A549 (cell line): ENCODE measurements at regions not wholly inside any gene's neighbourhood (a gene's known extent, or its start where the extent isn't known, plus 50 kb on each side); places are given as distances from the start of the nearest gene placed in this dataset.

Experiments
- BHLHE40 ChIP-seq: IDR thresholded peaks from 2 replicates; pipeline ENCODE4 v1.6.1; 2012; ENCODE audit warnings: low read depth, low read length, inconsistent platforms
- CBX2 ChIP-seq: fragments of 200-600 bp; sonication (generic); IDR thresholded peaks from 2 replicates; pipeline ENCODE4 v1.6.1; 2016; ENCODE audit warnings: low read depth, mild to moderate bottlenecking, borderline replicate concordance
- EP300 ChIP-seq, 2 experiments: fragments of >200 bp; sonication (Bioruptor Twin); formaldehyde crosslinking; IDR thresholded peaks; 2 replicates in 1 of 2; 3 replicates in 1 of 2; pipeline ENCODE4 v1.6.1; 2016 to 2017
- ESRRA ChIP-seq: fragments of 150-350 bp; IDR thresholded peaks from 2 replicates; pipeline ENCODE4 v1.6.1; 2014; ENCODE audit warnings: mild to moderate bottlenecking, low read length, borderline replicate concordance
- KDM5A ChIP-seq: fragments of 200-600 bp; sonication (generic); IDR thresholded peaks from 2 replicates; pipeline ENCODE4 v1.6.1; 2016; ENCODE audit warnings: antibody characterized with exemption, mild to moderate bottlenecking
- MYC ChIP-seq: IDR thresholded peaks from 2 replicates; pipeline ENCODE4 v1.6.1; 2012; ENCODE audit warnings: mild to moderate bottlenecking, inconsistent platforms, low read length, improper control_type of control experiment, borderline replicate concordance
- PHF8 ChIP-seq: fragments of 200-600 bp; sonication (generic); IDR thresholded peaks from 2 replicates; pipeline ENCODE4 v1.6.1; 2016; ENCODE audit warnings: low read depth, mild to moderate bottlenecking, antibody characterized with exemption, moderate library complexity, borderline replicate concordance
- POLR2A ChIP-seq: IDR thresholded peaks from 2 replicates; pipeline ENCODE4 v1.6.1; 2012; ENCODE audit warnings: mild to moderate bottlenecking, low read length
- RFX5 ChIP-seq: fragments of 450-650 bp; IDR thresholded peaks from 2 replicates; pipeline ENCODE4 v1.7.1; 2014; ENCODE audit warnings: antibody characterized with exemption, mild to moderate bottlenecking, moderate library complexity
- SREBF2 ChIP-seq: fragments of 450-650 bp; IDR thresholded peaks from 2 replicates; pipeline ENCODE4 v1.6.1; 2014; ENCODE audit warnings: mild to moderate bottlenecking, moderate library complexity
- ZSCAN20 ChIP-seq: fragments of 250-450 bp; sonication (Bioruptor Pico); IDR thresholded peaks from 2 replicates; pipeline ENCODE4 v1.8.0; 2022; ENCODE audit warnings: mild to moderate bottlenecking, moderate library complexity
- TF ChIP-seq, protein P1 (sequence below): IDR thresholded peaks from 2 replicates; pipeline ENCODE4 v1.6.1; 2012
- TF ChIP-seq, protein P2 (sequence below): fragments of >200 bp; sonication (Bioruptor Twin); formaldehyde crosslinking; IDR thresholded peaks from 3 replicates; pipeline ENCODE4 v1.5.1; 2016
- TF ChIP-seq, protein P3 (sequence below): IDR thresholded peaks from 2 replicates; pipeline ENCODE4 v1.6.1; 2012

DNA sequence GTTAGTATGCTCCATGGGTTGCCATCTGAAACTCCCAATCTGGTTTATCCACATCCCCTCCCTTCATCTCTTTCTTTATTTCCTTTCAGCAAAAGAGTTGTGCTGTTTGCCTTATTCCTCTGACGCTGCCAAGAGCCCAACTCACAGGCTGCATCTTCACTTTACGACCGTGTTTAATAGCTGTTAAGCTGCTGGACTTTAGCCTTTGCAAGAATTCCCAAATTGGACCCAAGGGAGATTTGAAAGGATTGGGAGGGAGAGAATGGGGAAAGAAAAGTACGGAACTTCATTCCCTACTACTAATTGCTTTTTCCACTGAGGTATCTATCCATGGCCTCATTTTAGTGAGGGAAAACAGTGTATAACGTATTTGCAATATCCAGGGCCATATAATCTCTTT, 263.4 kb upstream of the MEIS1 start:
- TF ChIP-seq, protein P1, sequence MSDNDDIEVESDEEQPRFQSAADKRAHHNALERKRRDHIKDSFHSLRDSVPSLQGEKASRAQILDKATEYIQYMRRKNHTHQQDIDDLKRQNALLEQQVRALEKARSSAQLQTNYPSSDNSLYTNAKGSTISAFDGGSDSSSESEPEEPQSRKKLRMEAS = no peak
- no peak for TF ChIP-seq MYC
- no peak for TF ChIP-seq ZSCAN20 (CRISPR knock-in tag)
- TF ChIP-seq BHLHE40 = no peak
- no peak for TF ChIP-seq SREBF2
- TF ChIP-seq, protein P2, sequence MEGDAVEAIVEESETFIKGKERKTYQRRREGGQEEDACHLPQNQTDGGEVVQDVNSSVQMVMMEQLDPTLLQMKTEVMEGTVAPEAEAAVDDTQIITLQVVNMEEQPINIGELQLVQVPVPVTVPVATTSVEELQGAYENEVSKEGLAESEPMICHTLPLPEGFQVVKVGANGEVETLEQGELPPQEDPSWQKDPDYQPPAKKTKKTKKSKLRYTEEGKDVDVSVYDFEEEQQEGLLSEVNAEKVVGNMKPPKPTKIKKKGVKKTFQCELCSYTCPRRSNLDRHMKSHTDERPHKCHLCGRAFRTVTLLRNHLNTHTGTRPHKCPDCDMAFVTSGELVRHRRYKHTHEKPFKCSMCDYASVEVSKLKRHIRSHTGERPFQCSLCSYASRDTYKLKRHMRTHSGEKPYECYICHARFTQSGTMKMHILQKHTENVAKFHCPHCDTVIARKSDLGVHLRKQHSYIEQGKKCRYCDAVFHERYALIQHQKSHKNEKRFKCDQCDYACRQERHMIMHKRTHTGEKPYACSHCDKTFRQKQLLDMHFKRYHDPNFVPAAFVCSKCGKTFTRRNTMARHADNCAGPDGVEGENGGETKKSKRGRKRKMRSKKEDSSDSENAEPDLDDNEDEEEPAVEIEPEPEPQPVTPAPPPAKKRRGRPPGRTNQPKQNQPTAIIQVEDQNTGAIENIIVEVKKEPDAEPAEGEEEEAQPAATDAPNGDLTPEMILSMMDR = no peak
- TF ChIP-seq POLR2A = no peak
- no peak for TF ChIP-seq EP300 (IDR thresholded peaks at IDR 0.05)
- TF ChIP-seq PHF8 = no peak
- TF ChIP-seq KDM5A = no peak
- no peak for TF ChIP-seq RFX5
- TF ChIP-seq, protein P3, sequence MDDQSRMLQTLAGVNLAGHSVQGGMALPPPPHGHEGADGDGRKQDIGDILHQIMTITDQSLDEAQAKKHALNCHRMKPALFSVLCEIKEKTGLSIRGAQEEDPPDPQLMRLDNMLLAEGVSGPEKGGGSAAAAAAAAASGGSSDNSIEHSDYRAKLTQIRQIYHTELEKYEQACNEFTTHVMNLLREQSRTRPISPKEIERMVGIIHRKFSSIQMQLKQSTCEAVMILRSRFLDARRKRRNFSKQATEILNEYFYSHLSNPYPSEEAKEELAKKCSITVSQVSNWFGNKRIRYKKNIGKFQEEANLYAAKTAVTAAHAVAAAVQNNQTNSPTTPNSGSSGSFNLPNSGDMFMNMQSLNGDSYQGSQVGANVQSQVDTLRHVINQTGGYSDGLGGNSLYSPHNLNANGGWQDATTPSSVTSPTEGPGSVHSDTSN = no peak
- no peak for TF ChIP-seq ESRRA
- TF ChIP-seq CBX2 = no peak
